Neural progenitor cell (in vitro differentiated cells): ENCODE measurements at regions not wholly inside any gene's neighbourhood (a gene's known extent, or its start where the extent isn't known, plus 50 kb on each side); places are given as distances from the start of the nearest gene placed in this dataset.

ENCODE experiments used
- CTCF ChIP-seq: fragments of 200-600 bp; sonication (generic); IDR thresholded peaks from 2 replicates; pipeline ENCODE4 v1.5.1; 2017; ENCODE audit warnings: antibody characterized with exemption, mild to moderate bottlenecking
- EZH2 ChIP-seq: fragments of 200-600 bp; sonication (generic); IDR thresholded peaks from 2 replicates; pipeline ENCODE4 v1.6.1; 2017; ENCODE audit warnings: antibody characterized with exemption, mild to moderate bottlenecking, moderate library complexity

DNA sequence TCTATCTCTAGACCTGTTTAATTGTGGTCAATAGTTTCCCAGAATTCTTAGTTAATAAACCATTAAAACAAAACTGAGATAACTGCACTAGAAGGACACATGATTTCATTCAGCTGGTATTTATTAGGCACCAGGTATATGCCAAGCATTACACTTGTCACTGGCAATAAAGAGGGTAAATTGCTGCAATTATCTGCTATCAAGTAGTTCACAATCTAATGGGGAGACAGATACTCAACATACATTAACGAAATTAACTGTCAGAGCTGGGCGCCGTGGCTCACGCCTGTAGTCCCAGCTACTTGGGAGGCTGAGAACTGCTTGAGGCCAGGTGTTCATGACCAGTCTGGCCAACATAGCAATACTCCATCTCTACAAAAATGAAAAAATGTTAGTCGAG, 71.7 kb upstream of the WIPF1 start:
- TF ChIP-seq CTCF (no peak), EZH2 (no peak)
